H9 (cell line): ENCODE measurements at regions not wholly inside any gene's neighbourhood (a gene's known extent, or its start where the extent isn't known, plus 50 kb on each side); places are given as distances from the start of the nearest gene placed in this dataset.

Experiments used
- DNase-seq: peaks from one replicate; pipeline ENCODE4 v3.0.0-alpha.2; 2017
- H2AFZ ChIP-seq: one replicate; pipeline ENCODE4 v1.6.1; 2013; ENCODE audit warnings: mild to moderate bottlenecking, low read length, control low read depth, moderate library complexity
- H2AK5ac ChIP-seq: 2 replicates; pipeline ENCODE4 v1.6.1; 2013; ENCODE audit warnings: low read length, control low read depth, mixed read lengths; ENCODE audit not compliant: insufficient read length
- H2BK120ac ChIP-seq: one replicate; pipeline ENCODE4 v1.6.1; 2013; ENCODE audit warnings: low read depth, mild to moderate bottlenecking, low read length, control low read depth, inconsistent platforms; ENCODE audit not compliant: poor library complexity, severe bottlenecking
- H2BK12ac ChIP-seq: 2 replicates; pipeline ENCODE4 v1.6.1; 2013; ENCODE audit warnings: low read length, control low read depth, mixed read lengths, low read depth; ENCODE audit not compliant: insufficient read length
- H2BK15ac ChIP-seq: 2 replicates; pipeline ENCODE4 v1.6.1; 2013; ENCODE audit warnings: low read depth, low read length, control low read depth
- H2BK20ac ChIP-seq: one replicate; pipeline ENCODE4 v1.6.1; 2013; ENCODE audit warnings: low read depth, mild to moderate bottlenecking, low read length, control low read depth, inconsistent platforms; ENCODE audit not compliant: poor library complexity, severe bottlenecking
- H2BK5ac ChIP-seq: 2 replicates; pipeline ENCODE4 v1.6.1; 2013; ENCODE audit warnings: low read length, control low read depth, mixed read lengths; ENCODE audit not compliant: insufficient read length
- H3K14ac ChIP-seq: 2 replicates; pipeline ENCODE4 v1.6.1; 2013; ENCODE audit warnings: low read length, control low read depth; ENCODE audit not compliant: insufficient read depth
- H3K18ac ChIP-seq: 2 replicates; pipeline ENCODE4 v1.6.1; 2013; ENCODE audit warnings: low read depth, mild to moderate bottlenecking, mixed read lengths, low read length, control low read depth; ENCODE audit not compliant: insufficient read length
- H3K23ac ChIP-seq: 2 replicates; pipeline ENCODE4 v1.6.1; 2013; ENCODE audit warnings: low read length, control low read depth, mixed read lengths, low read depth; ENCODE audit not compliant: insufficient read length
- H3K23me2 ChIP-seq: 2 replicates; pipeline ENCODE4 v1.6.1; 2013; ENCODE audit warnings: low read depth, mild to moderate bottlenecking, mixed read lengths, low read length, control low read depth; ENCODE audit not compliant: insufficient read length, poor library complexity, severe bottlenecking
- H3K27ac ChIP-seq: 2 replicates; pipeline ENCODE4 v1.5.1; 2013; ENCODE audit warnings: low read length, control low read depth, mixed read lengths, low read depth; ENCODE audit not compliant: insufficient read length
- H3K27me3 ChIP-seq: 2 replicates; pipeline ENCODE4 v1.6.1; 2013; ENCODE audit warnings: low read length, control low read depth, inconsistent platforms; ENCODE audit not compliant: insufficient read depth
- H3K4ac ChIP-seq: 2 replicates; pipeline ENCODE4 v1.6.1; 2013; ENCODE audit warnings: low read depth, mild to moderate bottlenecking, control low read depth, inconsistent platforms, low read length, moderate library complexity
- H3K4me1 ChIP-seq: 2 replicates; pipeline ENCODE4 v1.6.1; 2013; ENCODE audit warnings: low read length, control low read depth, inconsistent platforms; ENCODE audit not compliant: insufficient read depth
- H3K4me2 ChIP-seq: 2 replicates; pipeline ENCODE4 v1.6.1; 2013; ENCODE audit warnings: low read length, control low read depth, mixed read lengths; ENCODE audit not compliant: insufficient read length, insufficient read depth
- H3K56ac ChIP-seq: 2 replicates; pipeline ENCODE4 v1.6.1; 2013; ENCODE audit warnings: low read depth, mild to moderate bottlenecking, mixed read lengths, low read length, control low read depth; ENCODE audit not compliant: insufficient read length
- H3K79me1 ChIP-seq: 2 replicates; pipeline ENCODE4 v1.6.1; 2013; ENCODE audit warnings: low read depth, mild to moderate bottlenecking, moderate library complexity, low read length, control low read depth, inconsistent platforms; ENCODE audit not compliant: insufficient read depth, poor library complexity, severe bottlenecking
- H3K79me2 ChIP-seq: 2 replicates; pipeline ENCODE4 v1.6.1; 2013; ENCODE audit warnings: low read length, control low read depth, inconsistent platforms; ENCODE audit not compliant: insufficient read depth
- H3K9ac ChIP-seq: 2 replicates; pipeline ENCODE4 v1.6.1; 2013; ENCODE audit warnings: low read length, control low read depth, mixed read lengths; ENCODE audit not compliant: insufficient read length; ENCODE audit errors: extremely low read depth
- H3K9me3 ChIP-seq: one replicate; pipeline ENCODE4 v1.6.1; 2013; ENCODE audit warnings: low read depth, low read length, inconsistent platforms; ENCODE audit not compliant: control insufficient read depth
- H3T11ph ChIP-seq: one replicate; pipeline ENCODE4 v1.6.1; 2013; ENCODE audit warnings: mild to moderate bottlenecking, low read length, control low read depth, inconsistent platforms
- H4K20me1 ChIP-seq: one replicate; pipeline ENCODE4 v1.6.1; 2013; ENCODE audit not compliant: control insufficient read depth, insufficient read length, insufficient read depth
- H4K5ac ChIP-seq: 2 replicates; pipeline ENCODE4 v1.6.1; 2013; ENCODE audit warnings: low read depth, mild to moderate bottlenecking, mixed read lengths, low read length, control low read depth; ENCODE audit not compliant: insufficient read length
- H4K8ac ChIP-seq: replicated peaks from 2 replicates; pipeline ENCODE4 v1.6.1; 2013; ENCODE audit warnings: low read length, control low read depth, mixed read lengths, low read depth; ENCODE audit not compliant: insufficient read length
- H4K91ac ChIP-seq: 2 replicates; pipeline ENCODE4 v1.6.1; 2013; ENCODE audit warnings: low read depth, mild to moderate bottlenecking, moderate library complexity, mixed read lengths, low read length, control low read depth; ENCODE audit not compliant: insufficient read length
- H3K27ac Mint-ChIP-seq, 3 experiments: 2 replicates in 2 of 3; 3 replicates in 1 of 3; pipeline ENCODE4 v1.8.0; 2020 to 2021; ENCODE audit warnings: mixed read lengths in 3 of 3, mild to moderate bottlenecking in 1 of 3, moderate library complexity in 1 of 3
- H3K27me3 Mint-ChIP-seq: 2 replicates; pipeline ENCODE4 v1.8.0; 2021; ENCODE audit warnings: low read depth, mild to moderate bottlenecking, moderate library complexity, mixed read lengths
- H3K36me3 Mint-ChIP-seq, 3 experiments: 2 replicates in 2 of 3; 3 replicates in 1 of 3; pipeline ENCODE4 v1.8.0; 2020 to 2021; ENCODE audit warnings: low read depth in 3 of 3, mixed read lengths in 3 of 3; ENCODE audit not compliant: insufficient read depth in 1 of 3
- H3K4me1 Mint-ChIP-seq, 2 experiments: 2 replicates each; pipeline ENCODE4 v1.8.0; 2020; ENCODE audit warnings: mixed read lengths in 2 of 2
- H3K4me3 Mint-ChIP-seq, 2 experiments: 2 replicates in 1 of 2; 3 replicates in 1 of 2; pipeline ENCODE4 v1.8.0; 2020 to 2021; ENCODE audit warnings: mild to moderate bottlenecking in 2 of 2, mixed read lengths in 2 of 2, moderate library complexity in 1 of 2
- H3K9me3 Mint-ChIP-seq, 2 experiments: 2 replicates in 1 of 2; 3 replicates in 1 of 2; pipeline ENCODE4 v1.8.0; 2020; ENCODE audit warnings: mild to moderate bottlenecking in 2 of 2, mixed read lengths in 2 of 2, moderate library complexity in 1 of 2
- CTCF ChIP-seq: fragments of 200-600 bp; sonication (generic); conservative IDR thresholded peaks from 3 replicates; pipeline ENCODE4 v1.8.0; 2021; ENCODE audit warnings: antibody characterized with exemption, mild to moderate bottlenecking
- WGBS: extraction: QIAGEN DNeasy Blood & Tissue Kit; methylation state at CpG from one replicate; pipeline ENCODE4 v1.1.7; 2013; ENCODE audit warnings: missing lambda C conversion rate, low lambda C conversion rate, mixed read lengths; ENCODE audit not compliant: insufficient read length; ENCODE audit errors: extremely low coverage; 5-methylcytosine and 5-hydroxymethylcytosine counted together

GRCh38 chr21:22343303-22343702, 1345.1 kb downstream of the NCAM2 start:
- WGBS, result no CpG with 5 or more reads among the region's 2 CpGs
- DNase-seq, result no peak
- H3K4me3 Mint-ChIP-seq, result no peak overlapping the region

More at GRCh38 chr21:22343303-22343702, 1345.1 kb downstream of the NCAM2 start:
- Histone ChIP-seq H3K23ac (no peak overlapping the region), H3K4ac (no peak overlapping the region), H2BK15ac (no peak overlapping the region), H2BK12ac (no peak overlapping the region), H3K79me1 (no peaks in the 10 kb centered on the region), H2BK5ac (no peak overlapping the region), H4K5ac (no peak overlapping the region), H3K23me2 (no peaks in the 10 kb centered on the region), H2AK5ac (no peak overlapping the region), H3K27ac (no peak overlapping the region), H2AFZ (no peak overlapping the region), H3K79me2 (no peaks in the 10 kb centered on the region), H2BK20ac (no peak overlapping the region), H3T11ph (no peak overlapping the region), H3K18ac (no peak overlapping the region), H3K56ac (no peak overlapping the region), H3K27me3 (no peaks in the 10 kb centered on the region), H3K4me2 (no peak overlapping the region), H4K8ac (no peak overlapping the region), H3K9me3 (no peaks in the 10 kb centered on the region), H4K91ac (no peak overlapping the region), H2BK120ac (no peak overlapping the region), H3K9ac (no peak overlapping the region), H3K14ac (no peak overlapping the region), H3K4me1 (no peaks in the 10 kb centered on the region), H4K20me1 (no peaks in the 10 kb centered on the region)
- H3K27ac Mint-ChIP-seq, result no peak overlapping the region
- peaks cover 11 to 34% (median 11%) of the 10 kb centered on the region in 3 experiments; a peak in 6 of 7 replicates for H3K36me3 Mint-ChIP-seq
- no peaks in the 10 kb centered on the region; the same call in 1 of the 2 replicates for H3K27me3 Mint-ChIP-seq
- H3K4me1 Mint-ChIP-seq, result peaks cover 14 to 26% of the 10 kb centered on the region in 2 experiments
- peaks cover 29 to 31% of the 10 kb centered on the region in 2 experiments for H3K9me3 Mint-ChIP-seq
- no peak for TF ChIP-seq CTCF
